ENCODE measurements at regions not wholly inside any gene's neighbourhood (a gene's known extent, or its start where the extent isn't known, plus 50 kb on each side); places are given as distances from the start of the nearest gene placed in this dataset.
A peak's percentile ranks its signal among the peaks of the same experiment; 100 is the strongest.

- Mint-ChIP-seq H3K9me3 (ENCODE audit: unreplicated experiment) (peaks cover 7% of the 10 kb centered on the region), H3K27me3 (ENCODE audit: insufficient read depth, unreplicated experiment) (no peaks in the 10 kb centered on the region), H3K36me3 (ENCODE audit: insufficient read depth, unreplicated experiment) (no peaks in the 10 kb centered on the region), H3K4me3 (ENCODE audit: unreplicated experiment) (no peak overlapping the region), H3K27ac (ENCODE audit: low read depth, unreplicated experiment) (no peak overlapping the region), H3K4me1 (ENCODE audit: insufficient read depth, unreplicated experiment) (peaks cover 7% of the 10 kb centered on the region)
- ChIA-PET CTCF (interaction anchor here (0.6 to 1.3 kb wide), 2 partner anchors 68 to 129 kb away, joined by 3 read pairs; no protein-coding TSS in a partner anchor), POLR2A (interaction anchor here (0.6 kb wide), 1 partner anchor 44 kb away, joined by 3 read pairs; no protein-coding TSS in a partner anchor)
- no TSS peak for BruUV-seq (replicated peaks)
- peak; percentile 55 for DNase-seq (ENCODE audit: unreplicated experiment)
- intact Hi-C loops (cut with micrococcal nuclease): no loop called here
- no peak for TF ChIP-seq CTCF (IDR thresholded peaks at IDR 0.05; ENCODE audit: unreplicated experiment)
Observed at GRCh38 chr5:40017135-40017534, 592.4 kb upstream of the DAB2 start.

GRCh38 chr5:40010436-40010835 is 585.7 kb upstream of the DAB2 start:
- Mint-ChIP-seq H3K4me3 (ENCODE audit: unreplicated experiment) (no peak overlapping the region), H3K27me3 (ENCODE audit: insufficient read depth, unreplicated experiment) (no peaks in the 10 kb centered on the region), H3K27ac (ENCODE audit: low read depth, unreplicated experiment) (no peak overlapping the region), H3K36me3 (ENCODE audit: insufficient read depth, unreplicated experiment) (peaks cover 6% of the 10 kb centered on the region), H3K4me1 (ENCODE audit: insufficient read depth, unreplicated experiment) (no peaks in the 10 kb centered on the region), H3K9me3 (ENCODE audit: unreplicated experiment) (peaks cover 7% of the 10 kb centered on the region)
- no peak for DNase-seq (ENCODE audit: unreplicated experiment)
- BruUV-seq (replicated peaks): no TSS peak
- intact Hi-C loops (cut with micrococcal nuclease): no loop called here
- TF ChIP-seq CTCF (IDR thresholded peaks at IDR 0.05; ENCODE audit: unreplicated experiment): no peak
- ChIA-PET CTCF (no interaction called here), POLR2A (no interaction called here)

GRCh38 chr5:40006260-40006659 is 581.5 kb upstream of the DAB2 start:
- Mint-ChIP-seq H3K27me3 (ENCODE audit: insufficient read depth, unreplicated experiment) (no peaks in the 10 kb centered on the region), H3K4me3 (ENCODE audit: unreplicated experiment) (no peak overlapping the region), H3K4me1 (ENCODE audit: insufficient read depth, unreplicated experiment) (no peaks in the 10 kb centered on the region), H3K9me3 (ENCODE audit: unreplicated experiment) (peaks cover 7% of the 10 kb centered on the region), H3K36me3 (ENCODE audit: insufficient read depth, unreplicated experiment) (peaks cover 6% of the 10 kb centered on the region), H3K27ac (ENCODE audit: low read depth, unreplicated experiment) (no peak overlapping the region)
- DNase-seq (ENCODE audit: unreplicated experiment): no peak
- no peak for TF ChIP-seq CTCF (IDR thresholded peaks at IDR 0.05; ENCODE audit: unreplicated experiment)
- intact Hi-C loops (cut with micrococcal nuclease): no loop called here
- ChIA-PET POLR2A (interaction anchor here (0.6 kb wide), 1 partner anchor 207 kb away, joined by 3 read pairs; no protein-coding TSS in a partner anchor), CTCF (no interaction called here)
- BruUV-seq (replicated peaks): no TSS peak

- TF ChIP-seq CTCF (IDR thresholded peaks at IDR 0.05; ENCODE audit: unreplicated experiment): no peak
- Mint-ChIP-seq H3K9me3 (ENCODE audit: unreplicated experiment) (no peaks in the 10 kb centered on the region), H3K36me3 (ENCODE audit: insufficient read depth, unreplicated experiment) (no peaks in the 10 kb centered on the region), H3K4me1 (ENCODE audit: insufficient read depth, unreplicated experiment) (no peaks in the 10 kb centered on the region), H3K27ac (ENCODE audit: low read depth, unreplicated experiment) (no peak overlapping the region), H3K27me3 (ENCODE audit: insufficient read depth, unreplicated experiment) (no peaks in the 10 kb centered on the region), H3K4me3 (ENCODE audit: unreplicated experiment) (no peak overlapping the region)
- no peak for DNase-seq (ENCODE audit: unreplicated experiment)
- POLR2A ChIA-PET: no interaction called here
- CTCF ChIA-PET: no interaction called here
- intact Hi-C loops (cut with micrococcal nuclease): no loop called here
- BruUV-seq (replicated peaks): no TSS peak
Observed at GRCh38 chr5:40001796-40002195, 577.0 kb upstream of the DAB2 start.

Data from MCF 10A (cell line).